ENCODE measurements at regions not wholly inside any gene's neighbourhood (a gene's known extent, or its start where the extent isn't known, plus 50 kb on each side); places are given as distances from the start of the nearest gene placed in this dataset.

DNA sequence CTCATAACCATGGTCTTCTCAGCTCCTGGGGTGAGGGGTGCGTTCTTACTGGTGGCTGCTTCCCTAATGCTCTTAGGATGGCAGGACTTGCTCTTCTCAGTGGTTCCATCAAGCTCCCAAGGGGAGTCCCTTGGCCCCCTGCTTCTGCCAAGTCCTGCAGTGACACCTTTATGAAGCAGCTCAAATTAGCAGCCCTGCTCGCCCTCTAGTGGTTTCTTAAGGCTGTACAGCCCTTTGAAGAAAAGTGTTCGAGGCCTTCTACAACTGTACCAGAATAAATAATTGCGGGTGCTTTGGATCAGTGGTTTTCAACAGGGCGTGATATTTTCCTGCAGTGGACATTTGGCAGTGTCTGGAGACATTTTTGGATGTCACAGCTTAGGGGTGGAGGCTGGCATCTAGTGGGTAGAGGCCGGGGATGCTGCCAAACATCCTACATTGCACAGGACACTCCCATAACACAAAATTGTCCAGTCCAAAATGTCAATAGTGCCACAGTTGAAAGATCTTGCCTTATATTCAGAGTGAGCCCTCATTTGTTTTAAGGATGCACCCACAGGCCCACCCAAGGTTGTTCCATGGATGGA is 204.7 kb upstream of the S100G start:
- Histone ChIP-seq H3K27ac (no peak overlapping the region), H3K4me3 (no peak overlapping the region), H3K9me3 (no peaks in the 10 kb centered on the region), H3K36me3 (no peaks in the 10 kb centered on the region), H3K4me1 (no peaks in the 10 kb centered on the region), H3K27me3 (no peaks in the 10 kb centered on the region)
- WGBS, 2 donors = 45 to 56% methylated on average over 3 to 4 of the region's 6 CpGs
- DNase-seq = no peak
- no peak for TF ChIP-seq POLR2A (IDR thresholded peaks at IDR 0.05)
- TF ChIP-seq, protein P1, sequence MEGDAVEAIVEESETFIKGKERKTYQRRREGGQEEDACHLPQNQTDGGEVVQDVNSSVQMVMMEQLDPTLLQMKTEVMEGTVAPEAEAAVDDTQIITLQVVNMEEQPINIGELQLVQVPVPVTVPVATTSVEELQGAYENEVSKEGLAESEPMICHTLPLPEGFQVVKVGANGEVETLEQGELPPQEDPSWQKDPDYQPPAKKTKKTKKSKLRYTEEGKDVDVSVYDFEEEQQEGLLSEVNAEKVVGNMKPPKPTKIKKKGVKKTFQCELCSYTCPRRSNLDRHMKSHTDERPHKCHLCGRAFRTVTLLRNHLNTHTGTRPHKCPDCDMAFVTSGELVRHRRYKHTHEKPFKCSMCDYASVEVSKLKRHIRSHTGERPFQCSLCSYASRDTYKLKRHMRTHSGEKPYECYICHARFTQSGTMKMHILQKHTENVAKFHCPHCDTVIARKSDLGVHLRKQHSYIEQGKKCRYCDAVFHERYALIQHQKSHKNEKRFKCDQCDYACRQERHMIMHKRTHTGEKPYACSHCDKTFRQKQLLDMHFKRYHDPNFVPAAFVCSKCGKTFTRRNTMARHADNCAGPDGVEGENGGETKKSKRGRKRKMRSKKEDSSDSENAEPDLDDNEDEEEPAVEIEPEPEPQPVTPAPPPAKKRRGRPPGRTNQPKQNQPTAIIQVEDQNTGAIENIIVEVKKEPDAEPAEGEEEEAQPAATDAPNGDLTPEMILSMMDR (IDR thresholded peaks at IDR 0.05) = peak; percentile 29 to 56 (median 46)
- intact Hi-C loops (cut with DNase I) = no loop called here

DNA sequence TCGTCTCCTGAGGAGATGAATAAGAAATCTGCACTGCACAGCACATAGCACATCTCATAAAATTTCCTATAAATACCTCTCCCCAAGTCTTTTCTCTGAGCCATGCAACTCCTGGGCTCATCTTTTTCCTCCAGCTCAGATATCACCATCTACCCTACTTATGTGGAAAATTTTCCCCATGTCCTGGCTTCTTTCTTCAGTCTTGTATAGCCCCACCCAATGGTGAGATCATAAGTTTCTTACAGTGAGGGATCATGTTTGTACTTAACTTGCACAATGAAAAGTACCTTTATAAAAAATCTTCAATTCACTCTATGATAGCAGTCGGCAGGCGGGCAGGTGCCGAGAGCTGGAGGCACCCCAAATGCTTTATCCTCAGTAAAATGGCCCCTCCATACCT is 198.6 kb upstream of the S100G start:
- H3K27me3 ChIP-seq = no peaks in the 10 kb centered on the region
- intact Hi-C loops (cut with DNase I) = no loop called here
- H3K4me1 ChIP-seq = no peaks in the 10 kb centered on the region
- H3K27ac ChIP-seq = no peak overlapping the region
- no peak for DNase-seq
- TF ChIP-seq POLR2A (IDR thresholded peaks at IDR 0.05) = no peak
- TF ChIP-seq, protein P1 (IDR thresholded peaks at IDR 0.05) = no peak
- H3K9me3 ChIP-seq = no peaks in the 10 kb centered on the region
- H3K36me3 ChIP-seq = no peaks in the 10 kb centered on the region
- no peak overlapping the region for H3K4me3 ChIP-seq
- 75 to 93% methylated on average over 4 of the region's 4 CpGs for WGBS, 2 donors

DNA sequence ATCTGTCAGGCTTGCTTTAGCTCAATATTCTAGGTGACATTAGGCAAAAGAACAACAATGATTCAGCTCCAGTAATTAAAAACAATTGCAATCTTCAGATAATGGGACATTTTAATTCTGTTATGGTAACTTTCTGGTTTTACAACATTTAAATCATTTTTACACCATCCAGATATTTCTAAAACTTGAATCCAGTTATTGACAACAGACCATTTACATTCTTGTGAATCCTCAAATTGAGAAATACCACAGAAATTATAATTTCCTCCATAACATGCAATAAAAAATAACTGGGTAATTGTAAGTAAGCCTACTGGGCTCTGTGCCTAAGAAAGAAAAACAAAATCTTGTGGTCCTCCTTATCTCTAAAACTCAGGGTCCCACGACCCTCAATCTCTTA is 195.0 kb upstream of the S100G start:
- Histone ChIP-seq H3K27ac (no peak overlapping the region), H3K4me3 (no peak overlapping the region), H3K27me3 (no peaks in the 10 kb centered on the region), H3K9me3 (no peaks in the 10 kb centered on the region), H3K36me3 (no peaks in the 10 kb centered on the region), H3K4me1 (no peaks in the 10 kb centered on the region)
- no peak for DNase-seq
- intact Hi-C loops (cut with DNase I) = no loop called here
- WGBS, 2 donors = 6 to 58% methylated on average over 1 of the region's 1 CpG
- TF ChIP-seq POLR2A (IDR thresholded peaks at IDR 0.05) = no peak
- TF ChIP-seq, protein P1 (IDR thresholded peaks at IDR 0.05) = no peak

DNA sequence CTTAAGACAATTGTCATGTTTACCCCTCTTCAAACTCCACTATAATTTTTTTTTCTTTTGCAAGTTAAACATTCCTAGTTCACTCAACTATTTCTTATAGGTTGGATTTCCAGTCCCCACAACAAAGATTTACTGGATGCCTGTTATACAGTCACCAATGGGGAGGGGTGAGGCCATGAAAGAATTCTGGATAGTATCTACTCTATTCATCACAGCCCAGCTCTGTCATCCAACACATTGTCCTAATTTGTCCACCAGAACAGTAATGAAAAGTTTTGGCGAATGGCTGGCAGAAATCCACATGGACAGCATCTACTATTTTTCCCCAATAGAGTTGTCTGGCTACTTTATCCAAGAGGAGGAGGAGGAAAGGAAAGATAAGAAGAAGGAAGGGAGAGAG is 192.7 kb upstream of the S100G start:
- TF ChIP-seq, protein P1 (IDR thresholded peaks at IDR 0.05) = no peak
- TF ChIP-seq POLR2A (IDR thresholded peaks at IDR 0.05) = no peak
- WGBS, 2 donors = 33 to 46% methylated on average over 1 of the region's 1 CpG
- DNase-seq = no peak
- Histone ChIP-seq H3K4me3 (no peak overlapping the region), H3K4me1 (no peaks in the 10 kb centered on the region), H3K36me3 (no peaks in the 10 kb centered on the region), H3K27me3 (no peaks in the 10 kb centered on the region), H3K9me3 (no peaks in the 10 kb centered on the region), H3K27ac (no peak overlapping the region)
- intact Hi-C loops (cut with DNase I) = no loop called here

DNA sequence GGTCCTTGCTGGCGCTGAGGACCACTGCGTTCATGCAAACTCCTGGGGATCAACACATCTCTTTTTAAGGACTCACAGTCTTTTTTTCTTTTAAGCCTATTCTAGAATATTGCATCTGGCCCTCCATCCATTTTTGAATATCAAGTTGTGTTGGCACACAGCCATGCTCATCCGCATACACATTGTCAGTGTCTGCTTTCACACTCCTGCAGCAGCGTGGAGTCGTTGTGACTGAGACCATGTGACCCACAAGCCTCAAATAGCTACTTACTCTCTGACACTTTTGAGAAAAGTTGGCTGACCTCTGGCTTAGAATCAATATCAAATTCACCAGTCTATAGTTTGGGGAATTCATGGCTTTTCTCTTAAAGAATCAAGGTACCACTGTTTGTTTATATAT is 191.8 kb upstream of the S100G start:
- Histone ChIP-seq H3K4me1 (no peaks in the 10 kb centered on the region), H3K27ac (no peak overlapping the region), H3K27me3 (no peaks in the 10 kb centered on the region), H3K9me3 (no peaks in the 10 kb centered on the region), H3K36me3 (no peaks in the 10 kb centered on the region), H3K4me3 (no peak overlapping the region)
- 77 to 86% methylated on average over 3 to 5 of the region's 5 CpGs for WGBS, 2 donors
- no peak for TF ChIP-seq POLR2A (IDR thresholded peaks at IDR 0.05)
- DNase-seq = no peak
- intact Hi-C loops (cut with DNase I) = no loop called here

DNA sequence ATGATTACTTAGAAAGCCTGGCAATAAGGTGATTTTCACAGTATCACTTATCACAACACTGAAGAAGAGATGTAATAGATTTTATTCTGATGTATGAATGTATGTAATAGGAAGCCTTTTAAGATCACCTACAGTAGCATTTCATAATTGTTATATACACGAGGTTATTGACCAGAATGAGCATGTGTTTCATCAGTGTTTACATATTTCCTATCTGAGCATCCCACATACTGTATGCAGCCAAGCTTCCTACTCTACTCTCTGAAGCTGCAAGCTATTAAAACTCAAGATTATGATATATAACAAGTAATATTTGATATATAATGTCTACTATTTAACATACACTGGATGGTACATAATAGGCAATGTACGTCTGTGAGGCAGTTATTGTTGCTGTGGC is 190.9 kb upstream of the S100G start:
- no peak for DNase-seq
- H3K4me3 ChIP-seq = no peak overlapping the region
- no peaks in the 10 kb centered on the region for H3K4me1 ChIP-seq
- intact Hi-C loops (cut with DNase I) = no loop called here
- H3K27ac ChIP-seq = no peak overlapping the region
- H3K36me3 ChIP-seq = no peaks in the 10 kb centered on the region
- 44 to 45% methylated on average over 2 of the region's 2 CpGs for WGBS, 2 donors
- no peaks in the 10 kb centered on the region for H3K27me3 ChIP-seq
- TF ChIP-seq POLR2A (IDR thresholded peaks at IDR 0.05) = no peak
- TF ChIP-seq, protein P1 (IDR thresholded peaks at IDR 0.05) = no peak
- H3K9me3 ChIP-seq = no peaks in the 10 kb centered on the region

Data from esophagus squamous epithelium (tissue), 5 donors.